ENCODE measurements at regions not wholly inside any gene's neighbourhood (a gene's known extent, or its start where the extent isn't known, plus 50 kb on each side); places are given as distances from the start of the nearest gene placed in this dataset.

- Histone ChIP-seq H3K9me3 (ENCODE audit: insufficient read depth, low read length, severe bottlenecking) (no peaks in the 10 kb centered on the region), H3K79me2 (ENCODE audit: insufficient read depth, low read length) (peaks cover 72% of the 10 kb centered on the region), H4K20me1 (ENCODE audit: insufficient read depth, low read length) (peaks cover 3% of the 10 kb centered on the region; the same call in 1 of the 2 replicates), H3K27me3 (ENCODE audit: insufficient read depth, low read length, poor library complexity) (no peaks in the 10 kb centered on the region), H3K4me2 (ENCODE audit: insufficient read depth, low read length) (no peak overlapping the region), H3K36me3 (ENCODE audit: insufficient read depth, low read length) (no peaks in the 10 kb centered on the region), H3K9ac (ENCODE audit: low read depth, low read length) (no peak overlapping the region), H3K4me1 (ENCODE audit: insufficient read depth, low read length) (0 out of 2 replicates have a peak, but pooled peaks cover 3% of the 10 kb centered on the region), H3K4me3 (ENCODE audit: low read depth in 1 of 2, low read length in 2 of 2) (no peak overlapping the region), H2AFZ (ENCODE audit: low read depth, low read length) (no peak overlapping the region), H3K27ac (ENCODE audit: low read length) (no peak overlapping the region)
- ATAC-seq (ENCODE audit: insufficient read depth, low read depth), result no peak
- TF ChIP-seq CTCF (IDR thresholded peaks at IDR 0.05; ENCODE audit: borderline replicate concordance, extremely low read depth, low read length, poor library complexity, severe bottlenecking), result no peak
- TF ChIP-seq EZH2 (IDR thresholded peaks at IDR 0.05; ENCODE audit: borderline replicate concordance, low read depth, low read length, severe bottlenecking), result no peak
- no peak for DNase-seq
Measured at GRCh38 chr3:56899851-56900250, 98.1 kb upstream of the ARHGEF3 start.

DNA sequence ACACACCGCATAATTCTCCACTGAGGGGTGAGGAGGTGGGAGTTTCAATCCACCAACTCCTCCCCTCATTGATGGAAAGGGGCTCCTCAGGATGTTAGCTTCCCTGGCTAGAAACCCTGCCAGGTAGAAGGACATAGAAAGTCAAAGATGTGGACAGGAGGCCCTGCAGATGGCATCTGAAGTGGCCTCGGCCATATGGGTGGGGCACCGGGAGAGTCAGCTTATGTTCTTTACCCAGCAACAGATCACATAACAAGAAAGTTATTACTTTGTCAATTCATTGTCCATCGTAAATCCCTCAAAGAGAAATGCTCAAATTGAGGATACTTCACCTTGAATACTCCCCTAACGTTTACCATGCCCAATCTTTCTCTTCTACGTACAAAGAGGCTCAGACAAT is 97.3 kb upstream of the ARHGEF3 start:
- no peak overlapping the region for H3K9ac ChIP-seq (ENCODE audit: low read depth, low read length)
- no peak overlapping the region for H3K27ac ChIP-seq (ENCODE audit: low read length)
- TF ChIP-seq EZH2 (IDR thresholded peaks at IDR 0.05; ENCODE audit: borderline replicate concordance, low read depth, low read length, severe bottlenecking), result no peak
- no peak for TF ChIP-seq CTCF (IDR thresholded peaks at IDR 0.05; ENCODE audit: borderline replicate concordance, extremely low read depth, low read length, poor library complexity, severe bottlenecking)

GRCh38 chr3:56896357-56896756 is 94.6 kb upstream of the ARHGEF3 start:
- no peaks in the 10 kb centered on the region for H3K27me3 ChIP-seq (ENCODE audit: insufficient read depth, low read length, poor library complexity)
- no peaks in the 10 kb centered on the region for H3K36me3 ChIP-seq (ENCODE audit: insufficient read depth, low read length)
- no peaks in the 10 kb centered on the region for H3K9me3 ChIP-seq (ENCODE audit: insufficient read depth, low read length, severe bottlenecking)
- TF ChIP-seq EZH2 (IDR thresholded peaks at IDR 0.05; ENCODE audit: borderline replicate concordance, low read depth, low read length, severe bottlenecking) (no peak), CTCF (IDR thresholded peaks at IDR 0.05; ENCODE audit: borderline replicate concordance, extremely low read depth, low read length, poor library complexity, severe bottlenecking) (no peak)
- no peak for ATAC-seq (ENCODE audit: insufficient read depth, low read depth)
- no peak overlapping the region for H3K4me2 ChIP-seq (ENCODE audit: insufficient read depth, low read length)
- peaks cover 56% of the 10 kb centered on the region for H3K79me2 ChIP-seq (ENCODE audit: insufficient read depth, low read length)
- no peak overlapping the region for H3K27ac ChIP-seq (ENCODE audit: low read length)
- no peak overlapping the region for H3K4me3 ChIP-seq (ENCODE audit: low read depth in 1 of 2, low read length in 2 of 2)
- DNase-seq, result no peak
- no peak overlapping the region for H2AFZ ChIP-seq (ENCODE audit: low read depth, low read length)
- H3K9ac ChIP-seq (ENCODE audit: low read depth, low read length), result no peak overlapping the region
- H4K20me1 ChIP-seq (ENCODE audit: insufficient read depth, low read length), result peaks cover 6% of the 10 kb centered on the region; the same call in 1 of the 2 replicates
- H3K4me1 ChIP-seq (ENCODE audit: insufficient read depth, low read length), result peaks cover 10% of the 10 kb centered on the region

More for the DNA sequence above, 97.3 kb upstream of the ARHGEF3 start:
- Histone ChIP-seq H2AFZ (ENCODE audit: low read depth, low read length) (no peak overlapping the region), H3K36me3 (ENCODE audit: insufficient read depth, low read length) (no peaks in the 10 kb centered on the region), H4K20me1 (ENCODE audit: insufficient read depth, low read length) (peaks cover 3% of the 10 kb centered on the region; the same call in 1 of the 2 replicates), H3K9me3 (ENCODE audit: insufficient read depth, low read length, severe bottlenecking) (no peaks in the 10 kb centered on the region), H3K4me2 (ENCODE audit: insufficient read depth, low read length) (no peak overlapping the region), H3K27me3 (ENCODE audit: insufficient read depth, low read length, poor library complexity) (no peaks in the 10 kb centered on the region), H3K79me2 (ENCODE audit: insufficient read depth, low read length) (peaks cover 66% of the 10 kb centered on the region), H3K4me3 (ENCODE audit: low read depth in 1 of 2, low read length in 2 of 2) (no peak overlapping the region), H3K4me1 (ENCODE audit: insufficient read depth, low read length) (0 out of 2 replicates have a peak, but pooled peaks cover 3% of the 10 kb centered on the region)
- ATAC-seq (ENCODE audit: insufficient read depth, low read depth), result no peak
- DNase-seq, result no peak
